GM23338 (cell line): ENCODE measurements at regions not wholly inside any gene's neighbourhood (a gene's known extent, or its start where the extent isn't known, plus 50 kb on each side); places are given as distances from the start of the nearest gene placed in this dataset.

ENCODE experiments used
- ATAC-seq: fragments of 200-7000 bp; cut with Tn5 transposase; 3 replicates; pipeline ENCODE4 v1.9.1; 2020
- DNase-seq: peaks from one replicate; pipeline ENCODE4 v3.0.0-alpha.2; 2015; ENCODE audit warnings: low spot score
- H2AFZ ChIP-seq: fragments of 200-600 bp; sonication (generic); 2 replicates; pipeline ENCODE4 v1.8.0; 2016; ENCODE audit warnings: antibody characterized with exemption, mild to moderate bottlenecking, moderate library complexity
- H3F3A ChIP-seq: fragments of 200-600 bp; sonication (generic); replicated peaks from 2 replicates; pipeline ENCODE4 v1.8.0; 2017; ENCODE audit warnings: antibody characterized with exemption, mixed run types, low read depth
- H3K27ac ChIP-seq: fragments of 200-600 bp; sonication (generic); 2 replicates; pipeline ENCODE4 v1.6.1; 2016; ENCODE audit warnings: low read depth
- H3K27me3 ChIP-seq: fragments of 200-600 bp; sonication (generic); 2 replicates; pipeline ENCODE4 v1.8.0; 2016; ENCODE audit warnings: mild to moderate bottlenecking, mixed run types, moderate library complexity; ENCODE audit not compliant: insufficient read depth
- H3K36me3 ChIP-seq: fragments of 200-600 bp; sonication (generic); 2 replicates; pipeline ENCODE4 v1.8.0; 2016; ENCODE audit warnings: mild to moderate bottlenecking; ENCODE audit not compliant: insufficient read depth
- H3K4me1 ChIP-seq: fragments of 200-600 bp; sonication (generic); 2 replicates; pipeline ENCODE4 v1.8.0; 2016; ENCODE audit warnings: mild to moderate bottlenecking, moderate library complexity; ENCODE audit not compliant: insufficient read depth
- H3K4me2 ChIP-seq: fragments of 200-600 bp; sonication (generic); 2 replicates; pipeline ENCODE4 v1.7.1; 2017; ENCODE audit warnings: mixed run types
- H3K4me3 ChIP-seq: fragments of 200-600 bp; sonication (generic); 2 replicates; pipeline ENCODE4 v1.6.1; 2016; ENCODE audit warnings: mixed run types
- H3K79me2 ChIP-seq: fragments of 200-600 bp; sonication (generic); replicated peaks from 2 replicates; pipeline ENCODE4 v1.8.0; 2017; ENCODE audit warnings: mild to moderate bottlenecking; ENCODE audit not compliant: insufficient read depth
- H3K9me2 ChIP-seq: fragments of 200-600 bp; sonication (generic); 2 replicates; pipeline ENCODE4 v1.8.0; 2017; ENCODE audit not compliant: insufficient read depth
- H4K20me1 ChIP-seq: fragments of 200-600 bp; sonication (generic); replicated peaks from 2 replicates; pipeline ENCODE4 v1.8.0; 2017; ENCODE audit warnings: mild to moderate bottlenecking; ENCODE audit not compliant: insufficient read depth
- H3K27ac Mint-ChIP-seq: 2 replicates; pipeline ENCODE4 v1.8.0; 2020; ENCODE audit warnings: inconsistent platforms, mild to moderate bottlenecking, moderate library complexity, mixed read lengths
- H3K27me3 Mint-ChIP-seq: 3 replicates; pipeline ENCODE4 v1.8.0; 2022; ENCODE audit warnings: low read depth, mild to moderate bottlenecking, moderate library complexity, mixed read lengths, inconsistent platforms; ENCODE audit not compliant: insufficient read depth, poor library complexity
- H3K36me3 Mint-ChIP-seq: 3 replicates; pipeline ENCODE4 v1.8.0; 2021; ENCODE audit warnings: low read depth, mild to moderate bottlenecking, inconsistent platforms, moderate library complexity, mixed read lengths
- H3K4me1 Mint-ChIP-seq: 3 replicates; pipeline ENCODE4 v1.8.0; 2020; ENCODE audit warnings: mild to moderate bottlenecking, inconsistent platforms, mixed read lengths
- H3K4me3 Mint-ChIP-seq: 3 replicates; pipeline ENCODE4 v1.8.0; 2021; ENCODE audit warnings: moderate library complexity, mild to moderate bottlenecking, inconsistent platforms, mixed read lengths
- H3K9me3 Mint-ChIP-seq: 3 replicates; pipeline ENCODE4 v1.8.0; 2020; ENCODE audit warnings: moderate library complexity, mild to moderate bottlenecking, inconsistent platforms, mixed read lengths
- CTCF ChIP-seq, 2 experiments: fragments of 200-600 bp in 1 of 2; sonication (generic) in 1 of 2; conservative IDR thresholded peaks; 2 replicates each; pipeline versions ENCODE4 v1.5.1 to v1.6.1; 2016 to 2017; ENCODE audit warnings: antibody characterized with exemption in 2 of 2, low read depth in 2 of 2, mild to moderate bottlenecking in 2 of 2, moderate library complexity in 1 of 2
- ETS1 ChIP-seq: IDR thresholded peaks from 2 replicates; pipeline ENCODE4 v1.6.1; 2016; ENCODE audit warnings: antibody characterized with exemption
- EZH2 ChIP-seq: fragments of 200-600 bp; sonication (generic); IDR thresholded peaks from one replicate; pipeline ENCODE4 v1.8.0; 2017; ENCODE audit warnings: antibody characterized with exemption, mild to moderate bottlenecking, low read depth; ENCODE audit not compliant: unreplicated experiment
- EZH2phosphoT487 ChIP-seq: fragments of 200-600 bp; sonication (generic); IDR thresholded peaks from one replicate; pipeline ENCODE4 v1.8.1; 2018; ENCODE audit warnings: antibody characterized with exemption; ENCODE audit not compliant: unreplicated experiment
- JUNB ChIP-seq: IDR thresholded peaks from one replicate; pipeline ENCODE4 v1.6.1; 2016; ENCODE audit warnings: antibody characterized with exemption; ENCODE audit not compliant: unreplicated experiment
- NANOG ChIP-seq: IDR thresholded peaks from 2 replicates; pipeline ENCODE4 v1.6.1; 2016; ENCODE audit warnings: antibody characterized with exemption, borderline replicate concordance
- POLR2AphosphoS5 ChIP-seq: IDR thresholded peaks from 2 replicates; pipeline ENCODE4 v1.6.1; 2016; ENCODE audit warnings: antibody characterized with exemption, low read depth
- REST ChIP-seq: IDR thresholded peaks from one replicate; pipeline ENCODE4 v1.6.1; 2018; ENCODE audit warnings: antibody characterized with exemption; ENCODE audit not compliant: unreplicated experiment
- STAT1 ChIP-seq: IDR thresholded peaks from one replicate; pipeline ENCODE4 v1.6.1; 2016; ENCODE audit warnings: antibody characterized with exemption; ENCODE audit not compliant: unreplicated experiment
- ZNF114 ChIP-seq: fragments of 250-450 bp; sonication (Bioruptor Pico); IDR thresholded peaks from 2 replicates; pipeline ENCODE4 v1.5.0; 2020; ENCODE audit warnings: mild to moderate bottlenecking, moderate library complexity
- ZNF331 ChIP-seq: fragments of 250-450 bp; sonication (Bioruptor Pico); IDR thresholded peaks from 2 replicates; pipeline ENCODE4 v1.5.0; 2020; ENCODE audit warnings: low read depth, mild to moderate bottlenecking, moderate library complexity

- H3K27ac ChIP-seq: no peak overlapping the region
- H3K4me1 Mint-ChIP-seq: no peaks in the 10 kb centered on the region
- H3K27me3 Mint-ChIP-seq: no peaks in the 10 kb centered on the region
- H4K20me1 ChIP-seq: no peaks in the 10 kb centered on the region
- TF ChIP-seq ZNF114 (CRISPR knock-in tag) (no peak), ETS1 (no peak), NANOG (no peak), STAT1 (no peak), CTCF (conservative IDR thresholded peaks at IDR 0.05; ENCODE audit: low read depth in 2 of 2) (no peak), JUNB (no peak), ZNF331 (no peak), EZH2phosphoT487 (no peak), EZH2 (no peak), POLR2AphosphoS5 (no peak), REST (no peak)
- H3K27me3 ChIP-seq: no peaks in the 10 kb centered on the region
- no peak overlapping the region for H3K27ac Mint-ChIP-seq
- DNase-seq (no peak), ATAC-seq (no peak)
- no peaks in the 10 kb centered on the region for H3K36me3 Mint-ChIP-seq
- no peak overlapping the region for H3K4me3 Mint-ChIP-seq
- H3K36me3 ChIP-seq: 0 out of 2 replicates have a peak, but pooled peaks cover 4% of the 10 kb centered on the region
- H3F3A ChIP-seq: no peaks in the 10 kb centered on the region
- no peaks in the 10 kb centered on the region for H3K4me1 ChIP-seq
- H3K9me3 Mint-ChIP-seq: peaks cover 6% of the 10 kb centered on the region; the same call in 1 of the 3 replicates
- no peaks in the 10 kb centered on the region for H3K79me2 ChIP-seq
- H3K4me3 ChIP-seq: no peak overlapping the region
- H3K4me2 ChIP-seq: no peak overlapping the region
- 0 out of 2 replicates have a peak, but pooled peaks cover 2% of the 10 kb centered on the region for H3K9me2 ChIP-seq
- no peak overlapping the region for H2AFZ ChIP-seq
Measured at GRCh38 chr2:2405780-2406179, 74.7 kb upstream of the MYT1L start.
